HG02852 (cell line): ENCODE measurements at regions not wholly inside any gene's neighbourhood (a gene's known extent, or its start where the extent isn't known, plus 50 kb on each side); places are given as distances from the start of the nearest gene placed in this dataset.
"Not testable (repeated sequence)": the region's sequence is repeated elsewhere in the genome, so short reads cannot be mapped to it uniquely, and the experiment has no call there.

ENCODE experiments used
- ATAC-seq: cut with Tn5 transposase; IDR thresholded peaks from one replicate; pipeline ENCODE4 v1.9.1; 2021; ENCODE audit warnings: mild to moderate bottlenecking, moderate library complexity; ENCODE audit not compliant: unreplicated experiment

- ATAC-seq: no peak
Measured at GRCh38 chrX:34576864-34577263, 80.2 kb downstream of the TMEM47 start.

GRCh38 chrX:34565981-34566380, 91.1 kb downstream of the TMEM47 start:
- no peak for ATAC-seq

DNA sequence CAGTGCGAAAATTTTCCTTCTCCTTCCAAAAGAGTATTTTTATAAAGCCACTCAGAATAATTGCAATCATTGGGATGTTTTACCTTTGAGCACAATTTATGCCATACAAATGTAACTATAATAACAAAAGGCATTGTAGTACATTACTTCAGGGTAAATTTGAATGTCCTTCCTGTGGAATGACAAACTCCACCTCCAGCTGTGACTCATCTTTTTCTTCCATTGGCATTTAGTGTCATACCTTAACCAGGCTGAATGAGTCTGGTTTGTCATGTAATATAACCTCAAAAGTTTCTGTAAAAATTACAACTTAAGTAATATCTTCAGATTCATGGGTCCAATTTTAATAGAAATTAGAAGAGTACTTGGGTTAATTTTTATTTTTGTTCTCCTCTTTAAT, 93.3 kb downstream of the TMEM47 start:
- no peak for ATAC-seq

- no peak for ATAC-seq
Measured at GRCh38 chrX:34563061-34563460, 94.0 kb downstream of the TMEM47 start.

- no peak for ATAC-seq
Measured at GRCh38 chrX:34562006-34562405, 95.1 kb downstream of the TMEM47 start.

DNA sequence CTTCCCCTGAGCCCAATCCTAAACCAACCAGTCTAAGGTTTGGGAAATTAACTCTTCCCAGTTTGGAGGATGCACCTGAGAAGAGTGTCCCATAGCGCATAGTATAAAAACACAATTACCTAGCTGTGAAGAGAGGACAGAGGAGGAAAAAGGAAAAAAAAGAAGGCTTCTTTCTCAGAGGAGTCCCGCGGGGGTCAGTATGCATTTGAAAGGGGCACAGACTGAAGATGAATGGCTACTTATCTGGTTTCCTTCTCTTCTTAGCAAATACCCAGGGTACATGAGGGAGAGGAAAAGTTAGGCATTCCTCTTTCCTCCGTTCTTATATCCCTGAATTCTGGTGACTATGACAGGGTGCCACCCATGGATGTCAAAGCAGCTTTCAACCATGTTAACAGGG, 96.9 kb downstream of the TMEM47 start:
- no peak for ATAC-seq

- peak; percentile 66 for ATAC-seq
Measured at GRCh38 chrX:34559325-34559724, 97.8 kb downstream of the TMEM47 start.

DNA sequence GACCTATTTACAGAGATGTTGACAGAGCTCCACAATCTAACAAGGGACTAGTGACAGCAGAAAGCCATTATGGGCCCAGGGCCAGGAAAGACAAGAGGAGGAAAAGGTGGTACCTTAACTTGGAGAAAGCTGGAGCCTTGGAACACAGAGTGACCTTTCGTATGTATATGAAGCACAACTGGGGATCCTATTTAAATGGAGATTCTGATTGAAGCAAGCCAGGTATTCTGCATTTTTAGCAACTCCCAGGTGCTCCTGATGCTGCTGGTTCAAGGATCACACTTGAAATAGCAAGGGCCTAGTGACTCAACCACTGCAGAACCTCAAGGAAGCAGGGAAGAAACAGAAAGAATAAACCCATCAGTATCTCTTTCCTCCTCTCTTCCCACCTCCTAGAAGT, 99.4 kb downstream of the TMEM47 start:
- no peak for ATAC-seq

GRCh38 chrX:34555481-34555880, 101.6 kb downstream of the TMEM47 start:
- no peak for ATAC-seq

DNA sequence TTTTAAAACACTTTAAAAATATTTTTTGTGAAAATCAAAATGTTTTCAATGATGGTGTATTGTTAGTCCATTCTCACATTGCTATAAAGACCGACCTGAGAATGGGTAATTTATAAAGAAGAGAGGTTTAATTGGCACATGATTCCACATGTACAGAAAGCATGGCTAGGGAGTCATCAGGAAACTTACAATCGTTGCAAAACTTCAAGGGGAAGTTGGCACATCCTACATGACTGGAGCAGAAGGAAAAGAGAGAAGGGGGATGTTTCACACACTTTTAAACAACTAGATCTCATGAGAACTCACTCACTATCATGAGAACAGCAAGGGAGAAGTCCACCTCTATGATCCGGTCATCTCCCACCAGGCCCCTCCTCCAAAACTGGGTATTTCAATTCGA, 110.7 kb downstream of the TMEM47 start:
- no peak for ATAC-seq

GRCh38 chrX:34528081-34528480, 129.0 kb downstream of the TMEM47 start:
- ATAC-seq: no peak

GRCh38 chrX:34521563-34521962, 135.5 kb downstream of the TMEM47 start:
- no peak for ATAC-seq

GRCh38 chrX:34509394-34509793, 147.7 kb downstream of the TMEM47 start:
- ATAC-seq: no peak

DNA sequence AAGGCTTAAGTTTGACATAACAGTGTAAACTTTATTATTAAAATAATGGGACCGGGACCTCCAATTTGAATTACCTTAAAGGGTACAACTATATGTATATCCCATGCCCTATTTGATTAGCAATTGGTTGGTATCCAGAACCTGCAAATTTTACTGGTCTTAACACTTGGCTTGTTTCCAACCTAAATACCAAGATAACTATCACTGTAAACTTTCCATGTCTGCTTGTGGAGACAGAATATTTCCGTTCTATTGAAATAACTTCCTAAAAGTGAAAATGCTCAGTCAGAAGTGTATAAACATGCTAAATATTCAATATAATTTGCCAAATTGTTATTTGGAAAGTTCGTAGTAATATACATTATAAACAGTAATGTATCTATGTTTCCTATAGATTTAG, 154.0 kb downstream of the TMEM47 start:
- no peak for ATAC-seq

DNA sequence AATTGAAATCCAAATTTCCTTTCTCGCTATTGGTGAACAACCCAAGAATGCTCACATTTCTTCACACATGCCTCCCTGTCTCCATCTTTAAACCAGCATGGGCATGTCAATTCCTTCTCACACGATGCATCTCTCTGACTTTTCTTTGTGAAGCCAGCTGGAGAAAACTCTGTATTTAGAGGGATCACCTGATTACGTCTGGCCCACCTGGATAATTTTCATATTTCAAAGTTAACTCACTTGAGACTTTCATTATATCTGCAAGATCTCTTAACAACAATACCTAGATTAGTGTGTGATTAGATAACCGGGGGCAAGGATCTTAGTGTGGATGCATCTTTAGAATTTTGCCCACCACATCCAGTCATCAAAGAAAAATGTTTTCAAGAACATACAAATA, 164.0 kb downstream of the TMEM47 start:
- ATAC-seq: no peak

- no peak for ATAC-seq
Measured at GRCh38 chrX:34491126-34491525, 166.0 kb downstream of the TMEM47 start.

DNA sequence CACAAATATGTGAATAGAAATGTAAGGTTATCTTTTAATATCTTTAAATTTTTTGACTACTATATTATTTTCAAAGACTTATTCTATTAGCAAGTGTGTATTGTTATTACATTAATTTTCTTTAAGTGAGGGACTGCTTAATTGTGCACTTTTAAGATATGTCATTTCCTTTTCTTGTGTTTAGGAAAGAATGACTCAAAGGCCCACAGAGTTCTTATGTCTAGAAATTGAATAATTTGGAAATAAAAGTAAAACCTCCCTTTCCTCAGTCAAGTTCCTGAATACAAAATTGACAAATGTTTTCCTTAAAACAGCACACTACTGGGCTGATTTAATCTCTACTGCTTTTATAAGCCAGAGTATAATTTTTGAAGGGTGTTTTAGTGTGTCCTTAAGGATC, 169.7 kb downstream of the TMEM47 start:
- ATAC-seq: no peak

DNA sequence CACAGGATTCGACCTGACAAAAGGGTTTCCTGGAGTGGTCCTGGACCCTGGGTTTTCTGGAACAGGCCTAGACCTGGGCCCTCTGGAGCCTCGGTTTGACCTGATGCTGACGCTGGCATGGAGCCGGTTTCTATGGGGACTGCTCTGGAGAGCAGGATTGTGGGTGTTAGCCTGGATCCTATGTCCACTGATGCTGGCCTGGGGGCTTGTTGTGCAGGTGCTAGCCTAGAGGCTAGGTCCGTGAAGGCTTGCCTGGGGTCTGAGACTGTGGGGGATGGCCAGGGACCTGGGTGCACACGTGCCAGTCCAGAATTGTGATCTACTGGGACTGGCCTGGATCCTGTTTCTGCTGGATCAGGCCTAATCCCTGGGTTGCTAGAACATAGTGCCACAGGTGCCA, 173.1 kb downstream of the TMEM47 start:
- no peak for ATAC-seq

DNA sequence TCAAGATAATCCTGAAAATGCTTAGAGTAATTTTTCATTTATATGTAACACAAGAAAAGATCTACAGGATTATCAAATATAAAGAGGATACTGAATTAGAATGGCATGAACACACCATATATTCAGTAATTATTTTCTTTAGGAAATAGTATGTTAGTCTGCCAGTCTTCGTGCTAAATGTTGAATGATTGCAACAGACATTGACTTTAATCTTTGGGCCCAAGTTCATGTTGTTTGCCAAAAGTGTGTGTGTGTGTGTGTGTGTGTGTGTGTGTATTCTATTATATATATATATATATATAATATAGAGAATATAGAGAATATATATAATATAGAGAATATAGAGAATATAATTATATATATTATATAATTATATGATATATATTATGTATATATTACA, 186.6 kb downstream of the TMEM47 start:
- no peak for ATAC-seq

- no peak for ATAC-seq
Measured at GRCh38 chrX:34467437-34467836, 189.6 kb downstream of the TMEM47 start.

DNA sequence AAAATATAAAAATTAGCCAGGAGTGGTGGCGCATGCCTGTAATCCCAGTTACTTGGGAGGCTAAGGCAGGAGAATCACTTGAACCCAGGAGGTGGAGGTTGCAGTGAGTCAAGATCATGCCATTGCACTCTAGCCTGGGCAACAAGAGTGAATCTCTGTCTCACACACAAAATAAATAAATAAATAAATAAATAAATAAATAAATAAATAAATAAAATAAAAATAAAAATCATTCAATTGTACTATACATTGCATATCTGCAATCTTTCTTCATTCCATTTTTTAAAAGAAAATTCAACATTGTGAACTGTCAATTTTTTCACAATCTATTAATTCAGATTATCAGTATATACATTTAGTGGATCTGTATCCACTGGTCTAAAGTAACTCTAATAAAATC, 193.9 kb downstream of the TMEM47 start:
- not testable (repeated sequence) for ATAC-seq

DNA sequence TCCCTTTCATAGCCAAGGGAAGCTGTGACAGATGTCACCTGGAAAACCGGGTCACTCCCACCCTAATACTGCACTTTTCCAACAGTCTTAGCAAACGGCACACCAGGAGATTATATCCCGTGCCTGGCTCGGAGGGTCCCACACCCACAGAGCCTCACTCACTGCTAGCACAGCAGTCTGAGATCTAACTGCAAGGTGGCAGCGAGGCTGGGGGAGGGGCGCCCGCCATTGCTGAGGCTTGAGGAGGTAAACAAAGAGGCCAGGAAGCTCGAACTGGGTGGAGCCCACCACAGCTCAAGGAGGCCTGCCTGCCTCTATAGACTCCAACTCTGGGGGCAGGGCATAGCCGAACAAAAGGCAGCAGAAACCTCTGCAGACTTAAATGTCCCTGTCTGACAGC, 199.2 kb downstream of the TMEM47 start:
- not testable (repeated sequence) for ATAC-seq

- no peak for ATAC-seq
Measured at GRCh38 chrX:34437586-34437985, 219.5 kb downstream of the TMEM47 start.

- ATAC-seq: no peak
Measured at GRCh38 chrX:34426334-34426733, 230.8 kb downstream of the TMEM47 start.
